IMR-90 (cell line): ENCODE measurements at regions not wholly inside any gene's neighbourhood (a gene's known extent, or its start where the extent isn't known, plus 50 kb on each side); places are given as distances from the start of the nearest gene placed in this dataset.

Experiments
- ATAC-seq: fragments of 200-7000 bp; cut with Tn5 transposase; 2 replicates; pipeline ENCODE4 v1.9.1; 2020; ENCODE audit warnings: low read depth, mild to moderate bottlenecking, moderate library complexity
- BruUV-seq: library from RNA; stranded (reverse); fragments of 400-500 nt; replicated peaks from 2 replicates; lab custom pipeline; 2021; lab: Mats Ljungman, UMichigan
- CTCF ChIA-PET: fragments of 300-600 bp; formaldehyde crosslinking; extraction: SDS; loops from one replicate; lab custom pipeline; 2021; ENCODE audit warnings: antibody characterized with exemption; lab: Yijun Ruan, JAX
- POLR2A ChIA-PET: fragments of 300-600 bp; sonication (Branson Sonifier 250); formaldehyde crosslinking; loops from one replicate; lab custom pipeline; 2022; ENCODE audit warnings: antibody characterized with exemption; ENCODE audit not compliant: unreplicated experiment; lab: Charles Lee
- DNase-seq: peaks from one replicate; pipeline ENCODE4 v3.0.0; 2013
- H2AFZ ChIP-seq: replicated peaks from 2 replicates; pipeline ENCODE3; 2013; ENCODE audit warnings: low read length, mild to moderate bottlenecking; ENCODE audit not compliant: poor library complexity
- H2AK5ac ChIP-seq: 2 replicates; pipeline ENCODE4 v1.6.1; 2013; ENCODE audit warnings: low read depth, low read length, inconsistent platforms
- H2AK9ac ChIP-seq: replicated peaks from 2 replicates; pipeline ENCODE3; 2013; ENCODE audit warnings: mild to moderate bottlenecking, low read depth, low read length, moderate library complexity; ENCODE audit not compliant: poor library complexity
- H2BK120ac ChIP-seq: 2 replicates; pipeline ENCODE4 v1.6.1; 2013; ENCODE audit warnings: low read depth, low read length, inconsistent platforms
- H2BK15ac ChIP-seq: 3 replicates; pipeline ENCODE4 v1.6.1; 2013; ENCODE audit warnings: low read depth, low read length, inconsistent platforms
- H2BK20ac ChIP-seq: 2 replicates; pipeline ENCODE4 v1.6.1; 2013; ENCODE audit warnings: low read depth, mild to moderate bottlenecking, inconsistent platforms, low read length, moderate library complexity
- H2BK5ac ChIP-seq: 2 replicates; pipeline ENCODE4 v1.6.1; 2013; ENCODE audit warnings: mild to moderate bottlenecking, low read depth, low read length, inconsistent platforms; ENCODE audit not compliant: poor library complexity, severe bottlenecking
- H3K14ac ChIP-seq: replicated peaks from 2 replicates; pipeline ENCODE4 v1.6.1; 2013; ENCODE audit warnings: low read depth, low read length, inconsistent platforms
- H3K18ac ChIP-seq: 2 replicates; pipeline ENCODE4 v1.6.1; 2013; ENCODE audit warnings: low read depth, low read length, control low read depth
- H3K23ac ChIP-seq: 2 replicates; pipeline ENCODE4 v1.6.1; 2013; ENCODE audit warnings: low read depth, low read length, inconsistent platforms
- H3K27ac ChIP-seq: 2 replicates; pipeline ENCODE4 v1.5.1; 2013; ENCODE audit warnings: mild to moderate bottlenecking, control low read depth, low read length; ENCODE audit not compliant: insufficient read depth
- H3K27me3 ChIP-seq: 2 replicates; pipeline ENCODE4 v1.6.1; 2013; ENCODE audit warnings: low read length; ENCODE audit not compliant: control insufficient read depth, insufficient read depth
- H3K36me3 ChIP-seq: 2 replicates; pipeline ENCODE4 v1.6.1; 2013; ENCODE audit warnings: low read length, mixed read lengths; ENCODE audit not compliant: control insufficient read depth, insufficient read depth
- H3K4ac ChIP-seq: 2 replicates; pipeline ENCODE4 v1.6.1; 2013; ENCODE audit warnings: low read depth, low read length, inconsistent platforms
- H3K4me1 ChIP-seq: 2 replicates; pipeline ENCODE4 v1.6.1; 2013; ENCODE audit warnings: low read length, mixed read lengths; ENCODE audit not compliant: control insufficient read depth, insufficient read depth
- H3K4me2 ChIP-seq: 2 replicates; pipeline ENCODE4 v1.6.1; 2013; ENCODE audit warnings: low read depth, mild to moderate bottlenecking, control low read depth, low read length, moderate library complexity
- H3K4me3 ChIP-seq: 2 replicates; pipeline ENCODE4 v1.5.1; 2013; ENCODE audit warnings: low read depth, mild to moderate bottlenecking, control low read depth, low read length, moderate library complexity; ENCODE audit not compliant: insufficient read depth
- H3K56ac ChIP-seq: 2 replicates; pipeline ENCODE4 v1.6.1; 2013; ENCODE audit warnings: low read length, inconsistent platforms; ENCODE audit not compliant: insufficient read depth; ENCODE audit errors: extremely low read depth
- H3K79me1 ChIP-seq, 2 experiments: 2 replicates each; pipeline ENCODE4 v1.6.1; 2013; ENCODE audit warnings: low read length in 2 of 2, inconsistent platforms in 1 of 2, low read depth in 1 of 2
- H3K9ac ChIP-seq: 2 replicates; pipeline ENCODE4 v1.6.1; 2013; ENCODE audit warnings: low read depth, low read length, control low read depth
- H3K9me1 ChIP-seq: 2 replicates; pipeline ENCODE4 v1.6.1; 2013; ENCODE audit warnings: low read length, inconsistent platforms; ENCODE audit not compliant: insufficient read depth
- H3K9me3 ChIP-seq: 2 replicates; pipeline ENCODE4 v1.6.1; 2013; ENCODE audit warnings: low read length; ENCODE audit not compliant: control insufficient read depth, insufficient read depth
- H4K20me1 ChIP-seq: 2 replicates; pipeline ENCODE4 v1.6.1; 2013; ENCODE audit warnings: low read length, inconsistent platforms; ENCODE audit not compliant: insufficient read depth
- H4K5ac ChIP-seq: 2 replicates; pipeline ENCODE4 v1.6.1; 2013; ENCODE audit warnings: mild to moderate bottlenecking, low read depth, low read length, control low read depth
- H4K8ac ChIP-seq, 2 experiments: 2 replicates each; pipeline ENCODE4 v1.6.1; 2013; ENCODE audit warnings: low read depth in 2 of 2, low read length in 2 of 2, control low read depth in 1 of 2, inconsistent platforms in 1 of 2
- H4K91ac ChIP-seq: 2 replicates; pipeline ENCODE4 v1.6.1; 2013; ENCODE audit warnings: low read depth, low read length, inconsistent platforms; ENCODE audit not compliant: insufficient read depth
- BHLHE40 ChIP-seq: fragments of 150-350 bp; IDR thresholded peaks from 2 replicates; pipeline ENCODE4 v1.6.1; 2016; ENCODE audit warnings: mild to moderate bottlenecking, low read depth, low read length
- CEBPB ChIP-seq: IDR thresholded peaks from 2 replicates; pipeline ENCODE4 v1.6.1; 2012; ENCODE audit warnings: low read depth, low read length, improper control_type of control experiment
- CHD1 ChIP-seq: IDR thresholded peaks from 2 replicates; pipeline ENCODE4 v1.6.1; 2012; ENCODE audit warnings: low read depth, low read length, improper control_type of control experiment
- ELK1 ChIP-seq: fragments of 150-350 bp; IDR thresholded peaks from 2 replicates; pipeline ENCODE4 v1.6.1; 2016; ENCODE audit warnings: low read depth, mild to moderate bottlenecking, low read length, moderate library complexity, borderline replicate concordance
- FOS ChIP-seq: fragments of 150-350 bp; IDR thresholded peaks from 2 replicates; pipeline ENCODE4 v1.6.1; 2016; ENCODE audit warnings: low read depth, low read length
- MAFK ChIP-seq: IDR thresholded peaks from 2 replicates; pipeline ENCODE4 v1.6.1; 2012; ENCODE audit warnings: low read depth, low read length, improper control_type of control experiment
- MAZ ChIP-seq: IDR thresholded peaks from 2 replicates; pipeline ENCODE4 v1.6.1; 2012; ENCODE audit warnings: low read depth, mild to moderate bottlenecking, low read length, improper control_type of control experiment, moderate library complexity, borderline replicate concordance
- MXI1 ChIP-seq: IDR thresholded peaks from 2 replicates; pipeline ENCODE4 v1.6.1; 2012; ENCODE audit warnings: low read depth, mild to moderate bottlenecking, low read length, moderate library complexity, borderline replicate concordance
- POLR2A ChIP-seq: IDR thresholded peaks from 2 replicates; pipeline ENCODE4 v1.6.1; 2012; ENCODE audit warnings: mild to moderate bottlenecking, low read depth, low read length
- RAD21 ChIP-seq: IDR thresholded peaks from 2 replicates; pipeline ENCODE4 v1.6.1; 2012; ENCODE audit warnings: low read length, improper control_type of control experiment
- RCOR1 ChIP-seq: IDR thresholded peaks from 2 replicates; pipeline ENCODE4 v1.6.1; 2012; ENCODE audit warnings: mild to moderate bottlenecking, low read length, improper control_type of control experiment; ENCODE audit not compliant: insufficient replicate concordance
- RFX5 ChIP-seq: IDR thresholded peaks from 2 replicates; pipeline ENCODE4 v1.8.0; 2012; ENCODE audit warnings: low read depth, mild to moderate bottlenecking, low read length, moderate library complexity
- USF2 ChIP-seq: fragments of 150-350 bp; IDR thresholded peaks from 2 replicates; pipeline ENCODE4 v1.6.1; 2017; ENCODE audit warnings: mild to moderate bottlenecking, antibody characterized with exemption, low read length, low read depth
- WGBS, 2 experiments: methylation state at CpG; one replicate each; pipeline versions ENCODE4 v1.1.5 to v1.1.7; 2013; ENCODE audit warnings: missing lambda C conversion rate in 2 of 2; ENCODE audit not compliant: insufficient read length in 1 of 2; ENCODE audit errors: extremely low coverage in 2 of 2; 5-methylcytosine and 5-hydroxymethylcytosine counted together
- dilution Hi-C: fragments of 300-500 bp; cut with HindIII; formaldehyde crosslinking; loops from one replicate; pipeline ENCODE4 v1.14.3; 2018; ENCODE audit warnings: low sequenced_read_pairs; ENCODE audit not compliant: unreplicated experiment
- in situ Hi-C: fragments of 300-500 bp; cut with MboI; formaldehyde crosslinking; loops from 3 replicates; pipeline ENCODE4 v1.14.3; 2019; ENCODE audit warnings: low sequenced_read_pairs, inconsistent platforms, mixed read lengths
- intact Hi-C: fragments of 100-400 bp; cut with micrococcal nuclease; formaldehyde crosslinking; loops from 2 replicates; pipeline ENCODE4 v1.10.0; 2022
- TF ChIP-seq, protein P1 (sequence below): conservative IDR thresholded peaks from 2 replicates; pipeline ENCODE4 v1.5.1; 2012; ENCODE audit warnings: mild to moderate bottlenecking, low read depth, low read length, improper control_type of control experiment

- CTCF ChIA-PET, result no interaction called here
- H3K36me3 ChIP-seq, result no peaks in the 10 kb centered on the region
- no peaks in the 10 kb centered on the region for H3K27me3 ChIP-seq
- ATAC-seq, result no peak
- no peak overlapping the region for H2BK5ac ChIP-seq
- no peak overlapping the region for H3K4me2 ChIP-seq
- dilution Hi-C loops (no loop called here), in situ Hi-C loops (no loop called here), intact Hi-C loops (no loop called here)
- no peaks in the 10 kb centered on the region for H4K20me1 ChIP-seq
- H4K91ac ChIP-seq, result no peak overlapping the region
- TF ChIP-seq USF2 (no peak), MXI1 (no peak), CEBPB (no peak), CHD1 (no peak), BHLHE40 (no peak), MAFK (no peak), RAD21 (no peak), ELK1 (no peak), RFX5 (no peak), MAZ (no peak), FOS (no peak), RCOR1 (no peak), POLR2A (no peak)
- TF ChIP-seq, protein P1, sequence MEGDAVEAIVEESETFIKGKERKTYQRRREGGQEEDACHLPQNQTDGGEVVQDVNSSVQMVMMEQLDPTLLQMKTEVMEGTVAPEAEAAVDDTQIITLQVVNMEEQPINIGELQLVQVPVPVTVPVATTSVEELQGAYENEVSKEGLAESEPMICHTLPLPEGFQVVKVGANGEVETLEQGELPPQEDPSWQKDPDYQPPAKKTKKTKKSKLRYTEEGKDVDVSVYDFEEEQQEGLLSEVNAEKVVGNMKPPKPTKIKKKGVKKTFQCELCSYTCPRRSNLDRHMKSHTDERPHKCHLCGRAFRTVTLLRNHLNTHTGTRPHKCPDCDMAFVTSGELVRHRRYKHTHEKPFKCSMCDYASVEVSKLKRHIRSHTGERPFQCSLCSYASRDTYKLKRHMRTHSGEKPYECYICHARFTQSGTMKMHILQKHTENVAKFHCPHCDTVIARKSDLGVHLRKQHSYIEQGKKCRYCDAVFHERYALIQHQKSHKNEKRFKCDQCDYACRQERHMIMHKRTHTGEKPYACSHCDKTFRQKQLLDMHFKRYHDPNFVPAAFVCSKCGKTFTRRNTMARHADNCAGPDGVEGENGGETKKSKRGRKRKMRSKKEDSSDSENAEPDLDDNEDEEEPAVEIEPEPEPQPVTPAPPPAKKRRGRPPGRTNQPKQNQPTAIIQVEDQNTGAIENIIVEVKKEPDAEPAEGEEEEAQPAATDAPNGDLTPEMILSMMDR, result no peak
- H3K4ac ChIP-seq, result no peak overlapping the region
- no peak overlapping the region for H3K23ac ChIP-seq
- H2BK120ac ChIP-seq, result no peak overlapping the region
- WGBS, 2 experiments, result no CpG with 5 or more reads among the region's 3 CpGs
- H3K9me1 ChIP-seq, result no peaks in the 10 kb centered on the region
- H3K4me3 ChIP-seq, result no peak overlapping the region
- POLR2A ChIA-PET, result no interaction called here
- H4K5ac ChIP-seq, result no peak overlapping the region
- no peak overlapping the region for H2AK5ac ChIP-seq
- H2BK15ac ChIP-seq, result no peak overlapping the region
- no peak overlapping the region for H3K27ac ChIP-seq
- peaks cover 2% of the 10 kb centered on the region; the same call in 1 of the 2 replicates for H3K9me3 ChIP-seq
- no peak overlapping the region for H2AFZ ChIP-seq
- H3K14ac ChIP-seq, result no peak overlapping the region
- H3K18ac ChIP-seq, result no peak overlapping the region
- no peak overlapping the region for H3K9ac ChIP-seq
- no peak overlapping the region for H4K8ac ChIP-seq
- no peaks in the 10 kb centered on the region for H3K4me1 ChIP-seq
- H2BK20ac ChIP-seq, result no peak overlapping the region
- no peak overlapping the region for H2AK9ac ChIP-seq
- H3K56ac ChIP-seq, result no peak overlapping the region
- H3K79me1 ChIP-seq, result no peaks in the 10 kb centered on the region
- no peak for DNase-seq
- no TSS peak for BruUV-seq
These were observed 323.1 kb upstream of the NFIA start for GRCh38 chr1:60759291-60759690.
